ENCODE measurements at regions not wholly inside any gene's neighbourhood (a gene's known extent, or its start where the extent isn't known, plus 50 kb on each side); places are given as distances from the start of the nearest gene placed in this dataset.

DNA sequence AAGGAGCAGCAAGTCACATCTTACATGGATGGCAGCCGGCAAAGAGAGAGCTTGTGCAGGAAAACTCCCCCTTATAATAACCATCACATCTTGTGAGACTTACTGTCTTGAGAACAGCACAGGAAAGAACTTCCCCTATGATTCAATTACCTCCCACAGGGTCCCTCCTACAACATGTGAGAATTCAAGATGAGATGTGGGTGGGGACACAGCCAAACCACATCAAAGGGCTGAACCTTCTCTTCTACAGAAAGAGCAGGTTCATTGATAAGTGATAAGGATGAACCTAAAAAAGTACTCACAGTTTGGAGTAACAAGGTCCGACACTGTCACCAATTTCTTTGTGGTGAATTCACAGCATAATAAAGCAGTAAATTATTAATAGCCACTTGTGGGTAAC, 422.2 kb upstream of the FSIP2 start:
- TF ChIP-seq POLR2A (IDR thresholded peaks at IDR 0.05; ENCODE audit: low read length) (no peak), FOXS1 (CRISPR knock-in tag; IDR thresholded peaks at IDR 0.05) (no peak), MAZ (IDR thresholded peaks at IDR 0.05; ENCODE audit: borderline replicate concordance, low read depth, low read length) (no peak), CBX8 (IDR thresholded peaks at IDR 0.05) (no peak), MYC (IDR thresholded peaks at IDR 0.05; ENCODE audit: borderline replicate concordance, low read length) (no peak), CBX2 (IDR thresholded peaks at IDR 0.05; ENCODE audit: borderline replicate concordance, low read depth) (no peak), JUNB (IDR thresholded peaks at IDR 0.05) (no peak)
- TF ChIP-seq, protein P1, sequence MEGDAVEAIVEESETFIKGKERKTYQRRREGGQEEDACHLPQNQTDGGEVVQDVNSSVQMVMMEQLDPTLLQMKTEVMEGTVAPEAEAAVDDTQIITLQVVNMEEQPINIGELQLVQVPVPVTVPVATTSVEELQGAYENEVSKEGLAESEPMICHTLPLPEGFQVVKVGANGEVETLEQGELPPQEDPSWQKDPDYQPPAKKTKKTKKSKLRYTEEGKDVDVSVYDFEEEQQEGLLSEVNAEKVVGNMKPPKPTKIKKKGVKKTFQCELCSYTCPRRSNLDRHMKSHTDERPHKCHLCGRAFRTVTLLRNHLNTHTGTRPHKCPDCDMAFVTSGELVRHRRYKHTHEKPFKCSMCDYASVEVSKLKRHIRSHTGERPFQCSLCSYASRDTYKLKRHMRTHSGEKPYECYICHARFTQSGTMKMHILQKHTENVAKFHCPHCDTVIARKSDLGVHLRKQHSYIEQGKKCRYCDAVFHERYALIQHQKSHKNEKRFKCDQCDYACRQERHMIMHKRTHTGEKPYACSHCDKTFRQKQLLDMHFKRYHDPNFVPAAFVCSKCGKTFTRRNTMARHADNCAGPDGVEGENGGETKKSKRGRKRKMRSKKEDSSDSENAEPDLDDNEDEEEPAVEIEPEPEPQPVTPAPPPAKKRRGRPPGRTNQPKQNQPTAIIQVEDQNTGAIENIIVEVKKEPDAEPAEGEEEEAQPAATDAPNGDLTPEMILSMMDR (IDR thresholded peaks at IDR 0.05): no peak
- TF ChIP-seq, protein P2, sequence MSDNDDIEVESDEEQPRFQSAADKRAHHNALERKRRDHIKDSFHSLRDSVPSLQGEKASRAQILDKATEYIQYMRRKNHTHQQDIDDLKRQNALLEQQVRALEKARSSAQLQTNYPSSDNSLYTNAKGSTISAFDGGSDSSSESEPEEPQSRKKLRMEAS (IDR thresholded peaks at IDR 0.05): no peak

Measured in A549 (cell line).